ENCODE measurements at regions not wholly inside any gene's neighbourhood (a gene's known extent, or its start where the extent isn't known, plus 50 kb on each side); places are given as distances from the start of the nearest gene placed in this dataset.
A peak's percentile ranks its signal among the peaks of the same experiment; 100 is the strongest.
"Not testable (repeated sequence)": the region's sequence is repeated elsewhere in the genome, so short reads cannot be mapped to it uniquely, and the experiment has no call there.

- Mint-ChIP-seq H3K36me3 (ENCODE audit: low read depth) (no peaks in the 10 kb centered on the region), H3K4me1 (no peaks in the 10 kb centered on the region), H3K9me3 (no peaks in the 10 kb centered on the region), H3K4me3 (no peak overlapping the region), H3K27ac (no peak overlapping the region), H3K27me3 (peaks cover 7% of the 10 kb centered on the region)
- intact Hi-C loops (cut with micrococcal nuclease) = no loop called here
- DNase-seq = peak; percentile 17
Observed at GRCh38 chr6:159527351-159527750, 165.7 kb downstream of the SOD2 start.

DNA sequence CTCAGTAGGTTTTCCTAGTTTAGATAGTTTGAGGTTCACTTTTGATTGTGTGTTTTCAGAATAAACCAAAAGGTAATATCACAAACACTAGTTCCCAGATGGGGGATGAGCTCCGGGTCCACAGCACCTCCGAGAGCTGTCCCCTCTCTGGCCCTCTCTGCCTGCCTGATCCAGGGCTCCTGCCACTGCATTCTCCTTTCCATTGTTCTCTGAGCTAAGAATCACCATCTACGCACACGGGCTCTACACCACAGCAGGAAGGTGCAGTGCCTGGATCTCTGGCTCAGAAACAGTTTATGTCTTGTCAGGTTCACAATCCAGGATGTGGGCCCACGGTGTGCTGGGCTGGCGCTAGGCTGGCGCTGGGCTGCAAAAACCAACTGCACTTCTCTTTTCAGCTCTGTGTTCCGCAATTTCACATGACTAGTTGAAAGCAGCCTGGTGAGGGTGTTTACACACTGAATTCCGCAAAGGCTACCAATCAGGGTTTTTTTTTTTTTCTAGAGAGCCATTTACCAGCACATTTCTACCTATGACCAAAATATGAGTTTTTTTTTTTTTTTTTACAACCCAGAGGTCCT is 167.5 kb downstream of the SOD2 start:
- Mint-ChIP-seq H3K9me3 (no peaks in the 10 kb centered on the region), H3K27ac (no peak overlapping the region), H3K36me3 (ENCODE audit: low read depth) (no peaks in the 10 kb centered on the region), H3K4me3 (no peak overlapping the region), H3K27me3 (peaks cover 7% of the 10 kb centered on the region), H3K4me1 (no peaks in the 10 kb centered on the region)
- intact Hi-C loops (cut with micrococcal nuclease) = no loop called here
- DNase-seq = no peak

DNA sequence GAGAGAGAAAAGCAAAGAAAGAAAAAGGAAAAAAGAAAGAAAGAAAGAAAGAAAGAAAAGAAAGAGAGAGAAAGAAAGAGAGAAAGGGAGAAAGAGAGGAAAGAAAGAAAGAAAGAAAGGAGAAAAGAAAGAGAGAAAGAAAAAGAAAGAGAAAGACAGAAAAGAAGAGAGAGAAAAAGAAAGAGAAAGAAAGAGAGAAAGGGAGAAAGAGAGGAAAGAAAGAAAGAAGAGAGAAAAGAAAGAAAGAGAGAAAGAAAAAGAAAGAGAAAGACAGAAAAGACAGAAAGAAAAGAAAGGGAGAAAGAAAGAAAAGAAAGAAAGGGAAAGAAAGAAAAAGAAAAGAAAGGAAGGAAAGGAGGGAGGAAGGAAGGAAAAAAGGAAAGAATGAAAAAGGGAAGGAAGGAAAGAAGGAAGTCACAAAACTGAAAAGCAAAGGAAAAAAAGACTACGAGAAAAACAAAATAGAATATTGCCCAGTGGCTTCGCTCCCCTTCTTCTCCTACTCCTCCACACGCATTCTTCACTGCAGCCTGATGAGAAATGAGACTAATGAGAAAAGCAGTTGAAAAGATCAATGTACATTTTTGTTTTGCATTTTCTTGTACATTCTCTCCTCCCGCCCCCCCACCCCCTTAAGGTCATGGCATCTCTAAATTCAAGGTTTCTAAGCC is 170.0 kb downstream of the SOD2 start:
- intact Hi-C loops (cut with micrococcal nuclease) = no loop called here
- Mint-ChIP-seq H3K4me3 (no peak overlapping the region), H3K27me3 (peaks cover 15% of the 10 kb centered on the region), H3K27ac (no peak overlapping the region), H3K9me3 (no peaks in the 10 kb centered on the region), H3K4me1 (no peaks in the 10 kb centered on the region), H3K36me3 (ENCODE audit: low read depth) (no peaks in the 10 kb centered on the region)
- no peak for DNase-seq

- Mint-ChIP-seq H3K9me3 (no peaks in the 10 kb centered on the region), H3K27ac (no peak overlapping the region), H3K27me3 (peaks cover 21% of the 10 kb centered on the region), H3K36me3 (ENCODE audit: low read depth) (no peaks in the 10 kb centered on the region), H3K4me1 (no peaks in the 10 kb centered on the region), H3K4me3 (no peak overlapping the region)
- intact Hi-C loops (cut with micrococcal nuclease) = no loop called here
- no peak for DNase-seq
Observed at GRCh38 chr6:159521962-159522361, 171.1 kb downstream of the SOD2 start.

- Mint-ChIP-seq H3K27ac (no peak overlapping the region), H3K4me3 (no peak overlapping the region), H3K9me3 (no peaks in the 10 kb centered on the region), H3K27me3 (peaks cover 21% of the 10 kb centered on the region), H3K4me1 (no peaks in the 10 kb centered on the region), H3K36me3 (ENCODE audit: low read depth) (no peaks in the 10 kb centered on the region)
- intact Hi-C loops (cut with micrococcal nuclease) = no loop called here
- DNase-seq = no peak
Observed at GRCh38 chr6:159520002-159520401, 173.0 kb downstream of the SOD2 start.

- H3K27ac Mint-ChIP-seq; H3K4me3 Mint-ChIP-seq; H3K9me3 Mint-ChIP-seq; H3K4me1 Mint-ChIP-seq; DNase-seq; intact Hi-C loops (cut with micrococcal nuclease); H3K36me3 Mint-ChIP-seq (ENCODE audit: low read depth): not testable (repeated sequence)
- peaks cover 16% of the 10 kb centered on the region for H3K27me3 Mint-ChIP-seq
Observed at GRCh38 chr6:159515811-159516210, 177.2 kb downstream of the SOD2 start.

DNA sequence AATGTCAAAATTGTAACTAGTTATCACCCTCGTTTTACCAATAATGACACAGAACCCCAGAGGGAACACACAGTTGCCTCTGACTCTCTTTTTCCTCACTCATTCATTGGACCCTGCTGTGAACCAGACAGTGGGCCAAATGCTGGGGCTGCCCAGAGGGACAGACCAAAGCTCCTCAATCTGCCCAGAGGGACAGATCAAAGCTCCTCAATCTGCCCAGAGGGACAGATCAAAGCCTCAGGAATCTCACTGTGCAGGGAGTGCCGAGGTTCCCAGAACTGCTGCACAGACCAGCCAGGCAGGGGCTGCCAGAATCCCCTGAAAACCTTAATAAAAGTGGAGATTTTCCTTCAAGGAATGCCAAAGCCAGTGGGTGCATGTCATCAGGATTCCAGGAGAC is 179.1 kb downstream of the SOD2 start:
- H3K27me3 Mint-ChIP-seq = peaks cover 14% of the 10 kb centered on the region
- H3K27ac Mint-ChIP-seq = no peak overlapping the region
- no peaks in the 10 kb centered on the region for H3K36me3 Mint-ChIP-seq (ENCODE audit: low read depth)
- intact Hi-C loops (cut with micrococcal nuclease) = no loop called here
- no peaks in the 10 kb centered on the region for H3K4me1 Mint-ChIP-seq
- H3K9me3 Mint-ChIP-seq = no peaks in the 10 kb centered on the region
- no peak for DNase-seq
- no peak overlapping the region for H3K4me3 Mint-ChIP-seq

DNA sequence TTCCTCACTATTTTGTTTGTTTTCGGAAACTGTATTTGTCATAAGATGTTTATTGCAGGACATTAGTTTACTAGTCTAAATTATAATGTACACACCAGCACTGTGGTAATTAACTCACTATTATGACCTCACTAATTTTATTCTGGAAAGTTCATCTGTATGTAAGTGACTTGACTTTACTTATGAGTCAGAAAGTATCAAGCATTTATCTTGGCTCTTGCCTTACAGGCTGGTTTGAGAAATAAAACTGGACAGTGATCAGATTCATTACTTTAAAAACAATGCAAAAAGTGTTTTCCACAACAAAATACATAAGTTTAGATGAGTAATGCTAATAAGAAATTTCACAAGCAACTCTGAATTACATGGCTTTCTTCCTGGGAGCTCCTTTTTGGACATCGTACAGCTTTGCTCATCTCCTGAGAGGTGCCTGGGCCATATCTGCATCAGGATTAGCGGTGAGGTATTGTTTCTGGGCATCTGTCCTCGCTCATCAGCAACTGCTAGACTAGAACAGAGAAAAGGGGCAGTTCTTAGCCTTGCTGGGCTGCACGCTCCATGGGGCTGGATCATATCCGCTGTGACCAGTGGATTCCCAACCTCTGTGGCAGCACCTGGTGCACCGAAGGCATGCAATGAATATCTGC is 179.8 kb downstream of the SOD2 start:
- H3K36me3 Mint-ChIP-seq (ENCODE audit: low read depth) = no peaks in the 10 kb centered on the region
- intact Hi-C loops (cut with micrococcal nuclease) = no loop called here
- no peaks in the 10 kb centered on the region for H3K4me1 Mint-ChIP-seq
- no peaks in the 10 kb centered on the region for H3K9me3 Mint-ChIP-seq
- H3K27me3 Mint-ChIP-seq = peaks cover 10% of the 10 kb centered on the region
- no peak overlapping the region for H3K27ac Mint-ChIP-seq
- DNase-seq = no peak
- H3K4me3 Mint-ChIP-seq = no peak overlapping the region

DNA sequence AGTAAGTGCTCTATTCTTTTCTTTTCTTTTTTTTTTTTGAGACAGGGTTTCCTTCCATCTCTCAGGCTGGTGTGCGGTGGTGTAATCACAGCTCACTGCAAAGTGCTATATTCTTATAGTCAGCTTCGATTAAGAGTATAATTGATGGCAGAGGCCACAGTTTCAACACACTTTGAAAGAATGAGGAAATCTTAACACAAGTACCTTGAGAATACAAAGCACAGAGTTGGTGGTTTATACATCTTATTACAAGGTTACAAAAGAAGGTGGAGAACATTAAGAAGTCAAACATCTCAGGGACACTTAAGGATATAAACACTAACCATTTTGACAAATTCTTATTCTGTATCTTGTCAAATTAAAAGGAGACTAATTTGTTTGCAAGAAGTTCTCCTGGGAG is 180.5 kb downstream of the SOD2 start:
- H3K9me3 Mint-ChIP-seq = no peaks in the 10 kb centered on the region
- no peak overlapping the region for H3K4me3 Mint-ChIP-seq
- no peaks in the 10 kb centered on the region for H3K4me1 Mint-ChIP-seq
- DNase-seq = no peak
- H3K27me3 Mint-ChIP-seq = peaks cover 4% of the 10 kb centered on the region
- no peaks in the 10 kb centered on the region for H3K36me3 Mint-ChIP-seq (ENCODE audit: low read depth)
- no peak overlapping the region for H3K27ac Mint-ChIP-seq
- intact Hi-C loops (cut with micrococcal nuclease) = no loop called here

DNA sequence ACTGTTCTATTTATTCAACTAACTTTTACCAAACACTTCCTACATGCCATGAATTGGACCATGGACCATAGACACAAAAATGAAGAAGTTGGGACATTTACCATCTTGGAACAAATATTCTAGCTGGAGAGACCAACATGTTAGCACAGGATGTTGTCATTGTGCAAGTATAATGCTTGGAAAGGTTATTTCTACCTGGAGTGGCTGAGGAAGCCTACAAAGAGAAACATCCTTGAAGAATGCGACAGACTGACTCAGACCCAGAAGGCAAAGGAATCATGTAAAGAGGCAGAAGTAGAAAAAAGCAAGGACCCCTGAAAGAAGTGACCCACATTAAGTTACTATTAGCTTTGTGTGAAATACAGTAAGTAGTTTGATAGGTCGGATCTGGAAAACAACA is 180.9 kb downstream of the SOD2 start:
- intact Hi-C loops (cut with micrococcal nuclease) = no loop called here
- no peak overlapping the region for H3K4me3 Mint-ChIP-seq
- H3K9me3 Mint-ChIP-seq = no peaks in the 10 kb centered on the region
- DNase-seq = no peak
- no peaks in the 10 kb centered on the region for H3K4me1 Mint-ChIP-seq
- peaks cover 3% of the 10 kb centered on the region for H3K27me3 Mint-ChIP-seq
- no peaks in the 10 kb centered on the region for H3K36me3 Mint-ChIP-seq (ENCODE audit: low read depth)
- H3K27ac Mint-ChIP-seq = no peak overlapping the region

GRCh38 chr6:159510141-159510540 is 182.9 kb downstream of the SOD2 start:
- Mint-ChIP-seq H3K36me3 (ENCODE audit: low read depth) (no peaks in the 10 kb centered on the region), H3K27ac (no peak overlapping the region), H3K4me3 (no peak overlapping the region), H3K27me3 (no peaks in the 10 kb centered on the region), H3K9me3 (no peaks in the 10 kb centered on the region), H3K4me1 (no peaks in the 10 kb centered on the region)
- intact Hi-C loops (cut with micrococcal nuclease) = no loop called here
- peak; percentile 23 for DNase-seq

- Mint-ChIP-seq H3K27me3 (no peaks in the 10 kb centered on the region), H3K4me1 (no peaks in the 10 kb centered on the region), H3K36me3 (ENCODE audit: low read depth) (no peaks in the 10 kb centered on the region), H3K9me3 (no peaks in the 10 kb centered on the region), H3K4me3 (no peak overlapping the region), H3K27ac (no peak overlapping the region)
- intact Hi-C loops (cut with micrococcal nuclease) = no loop called here
- peak; percentile 13 for DNase-seq
Observed at GRCh38 chr6:159508931-159509330, 184.1 kb downstream of the SOD2 start.

DNA sequence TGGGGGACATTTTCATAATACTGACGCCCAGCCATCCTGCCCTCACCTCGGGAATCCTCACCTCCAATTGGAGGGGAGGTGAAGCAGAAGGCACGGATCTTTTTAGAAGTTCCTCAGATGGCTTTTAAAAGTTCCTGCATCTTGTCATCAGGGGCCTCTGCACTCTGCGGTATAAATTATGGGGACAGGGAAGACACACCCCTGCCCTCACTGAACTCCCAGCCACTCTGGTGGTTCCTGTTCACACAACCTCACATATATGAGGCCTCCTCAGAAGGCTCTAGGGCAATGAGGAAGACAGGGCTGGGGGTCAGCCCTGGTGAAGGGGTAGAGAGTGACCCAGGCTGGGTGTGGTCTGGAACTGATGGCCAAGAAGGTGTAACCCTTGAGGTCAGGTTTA is 187.0 kb downstream of the SOD2 start:
- Mint-ChIP-seq H3K27ac (no peak overlapping the region), H3K27me3 (no peaks in the 10 kb centered on the region), H3K9me3 (no peaks in the 10 kb centered on the region), H3K4me3 (no peak overlapping the region), H3K36me3 (ENCODE audit: low read depth) (no peaks in the 10 kb centered on the region), H3K4me1 (no peaks in the 10 kb centered on the region)
- intact Hi-C loops (cut with micrococcal nuclease) = no loop called here
- DNase-seq = no peak

DNA sequence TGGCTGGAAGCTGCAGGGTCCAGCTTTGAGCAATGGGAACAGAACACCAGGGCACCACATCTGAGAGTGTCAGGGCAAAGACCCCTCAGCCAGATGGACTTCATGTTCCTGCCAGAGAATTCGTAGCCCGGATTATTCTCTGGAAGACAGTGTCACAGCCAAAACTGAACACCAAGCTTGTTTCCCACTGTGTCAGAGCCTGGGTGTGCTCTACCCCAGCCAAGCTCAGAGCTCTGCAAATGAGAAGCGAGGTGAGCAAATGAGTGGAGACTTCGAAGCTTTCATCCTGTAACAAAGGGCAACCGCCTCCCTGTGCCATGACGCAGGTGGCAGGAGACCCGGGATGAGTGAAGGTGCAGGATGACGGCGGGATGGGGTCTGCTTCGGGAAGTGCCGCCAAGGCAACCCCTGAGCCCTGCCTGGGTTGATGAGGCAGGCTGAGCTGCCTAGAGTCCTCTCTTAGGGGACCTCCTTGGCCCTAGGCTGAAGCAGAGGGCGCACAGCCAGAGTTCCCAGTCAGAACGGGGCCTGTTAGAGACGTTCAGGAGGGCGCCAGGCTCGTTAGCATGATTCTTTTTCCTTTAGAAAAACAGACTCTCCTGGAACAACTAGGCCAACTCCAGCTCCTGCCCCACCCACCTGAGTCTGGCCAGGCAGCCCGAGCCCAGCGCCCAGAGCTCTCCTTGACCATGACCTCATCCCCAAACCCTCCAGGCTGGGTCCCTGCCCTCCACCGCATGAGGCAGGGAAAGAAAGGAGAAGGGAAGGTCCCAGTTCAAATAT is 187.7 kb downstream of the SOD2 start:
- Mint-ChIP-seq H3K27ac (no peak overlapping the region), H3K27me3 (no peaks in the 10 kb centered on the region), H3K4me1 (no peaks in the 10 kb centered on the region), H3K4me3 (no peak overlapping the region), H3K36me3 (ENCODE audit: low read depth) (no peaks in the 10 kb centered on the region), H3K9me3 (no peaks in the 10 kb centered on the region)
- intact Hi-C loops (cut with micrococcal nuclease) = no loop called here
- DNase-seq = peak; percentile 43

All from activated CD4-positive, alpha-beta T cell treated with anti-CD3 and anti-CD28 coated beads, Interleukin-2, amount 10 ng/mL, durations not matched to agents 24 days and 14 days (primary cell).